ENCODE measurements at regions not wholly inside any gene's neighbourhood (a gene's known extent, or its start where the extent isn't known, plus 50 kb on each side); places are given as distances from the start of the nearest gene placed in this dataset.

DNA sequence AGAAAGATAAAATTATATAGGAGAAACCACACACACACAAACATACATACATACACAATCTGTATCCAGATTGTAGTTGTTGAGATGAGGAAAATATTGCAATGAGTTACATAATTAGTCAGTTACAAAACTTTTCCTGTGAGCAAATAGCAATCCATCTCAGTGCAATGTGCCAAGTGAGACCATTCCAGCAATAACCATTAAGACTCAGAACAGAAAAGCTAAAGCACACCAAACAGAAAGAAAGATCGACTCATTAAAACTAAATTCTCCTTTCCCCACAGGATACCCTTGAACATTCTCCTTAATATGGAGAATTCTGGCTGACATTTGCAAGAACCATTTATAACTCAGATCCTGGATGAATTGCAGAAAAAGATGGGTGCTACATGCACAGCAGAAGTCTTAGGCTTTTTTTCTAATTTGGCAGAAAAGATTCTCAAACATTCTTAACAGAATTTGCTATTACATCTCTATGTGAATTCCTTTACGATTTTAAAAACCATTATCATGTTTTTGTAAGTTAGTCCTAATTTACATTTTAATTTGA, 1341.2 kb upstream of the SPRY2 start:
- Histone ChIP-seq H3K36me3 (ENCODE audit: low read depth, low read length) (no peaks in the 10 kb centered on the region), H3K79me2 (ENCODE audit: low read length) (no peaks in the 10 kb centered on the region), H3K27me3 (ENCODE audit: low read length) (no peaks in the 10 kb centered on the region), H3K9me3 (ENCODE audit: low read length) (no peaks in the 10 kb centered on the region), H3F3A (ENCODE audit: low read length, unreplicated experiment) (no peaks in the 10 kb centered on the region), H3K9ac (ENCODE audit: low read length) (no peak overlapping the region), H3K4me1 (ENCODE audit: insufficient read depth, low read length) (no peaks in the 10 kb centered on the region), H2AFZ (ENCODE audit: low read length) (no peak overlapping the region), H4K20me1 (ENCODE audit: low read length) (no peaks in the 10 kb centered on the region), H3K4me2 (ENCODE audit: low read length) (no peak overlapping the region), H3K4me3 (ENCODE audit: low read length) (no peak overlapping the region), H3K27ac (ENCODE audit: low read length) (no peak overlapping the region), H3K9me2 (replicated peaks; ENCODE audit: low read length) (no peaks in the 10 kb centered on the region)
- ATAC-seq (no peak), DNase-seq (no peak)
- CTCF ChIA-PET: interaction anchor here (0.6 kb wide), 1 partner anchor 474 kb away, joined by 6 read pairs; no protein-coding TSS in a partner anchor
- TF ChIP-seq, protein P1, sequence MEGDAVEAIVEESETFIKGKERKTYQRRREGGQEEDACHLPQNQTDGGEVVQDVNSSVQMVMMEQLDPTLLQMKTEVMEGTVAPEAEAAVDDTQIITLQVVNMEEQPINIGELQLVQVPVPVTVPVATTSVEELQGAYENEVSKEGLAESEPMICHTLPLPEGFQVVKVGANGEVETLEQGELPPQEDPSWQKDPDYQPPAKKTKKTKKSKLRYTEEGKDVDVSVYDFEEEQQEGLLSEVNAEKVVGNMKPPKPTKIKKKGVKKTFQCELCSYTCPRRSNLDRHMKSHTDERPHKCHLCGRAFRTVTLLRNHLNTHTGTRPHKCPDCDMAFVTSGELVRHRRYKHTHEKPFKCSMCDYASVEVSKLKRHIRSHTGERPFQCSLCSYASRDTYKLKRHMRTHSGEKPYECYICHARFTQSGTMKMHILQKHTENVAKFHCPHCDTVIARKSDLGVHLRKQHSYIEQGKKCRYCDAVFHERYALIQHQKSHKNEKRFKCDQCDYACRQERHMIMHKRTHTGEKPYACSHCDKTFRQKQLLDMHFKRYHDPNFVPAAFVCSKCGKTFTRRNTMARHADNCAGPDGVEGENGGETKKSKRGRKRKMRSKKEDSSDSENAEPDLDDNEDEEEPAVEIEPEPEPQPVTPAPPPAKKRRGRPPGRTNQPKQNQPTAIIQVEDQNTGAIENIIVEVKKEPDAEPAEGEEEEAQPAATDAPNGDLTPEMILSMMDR (conservative IDR thresholded peaks at IDR 0.05; ENCODE audit: low read depth, low read length): no peak
- TF ChIP-seq EZH2phosphoT487 (IDR thresholded peaks at IDR 0.05; ENCODE audit: borderline replicate concordance, low read length) (no peak), EZH2 (IDR thresholded peaks at IDR 0.05; ENCODE audit: low read length, unreplicated experiment) (no peak)
- intact Hi-C loops (cut with micrococcal nuclease): no loop called here
- BruUV-seq (replicated peaks): no TSS peak
- POLR2A ChIA-PET (ENCODE audit: unreplicated experiment): no interaction called here

DNA sequence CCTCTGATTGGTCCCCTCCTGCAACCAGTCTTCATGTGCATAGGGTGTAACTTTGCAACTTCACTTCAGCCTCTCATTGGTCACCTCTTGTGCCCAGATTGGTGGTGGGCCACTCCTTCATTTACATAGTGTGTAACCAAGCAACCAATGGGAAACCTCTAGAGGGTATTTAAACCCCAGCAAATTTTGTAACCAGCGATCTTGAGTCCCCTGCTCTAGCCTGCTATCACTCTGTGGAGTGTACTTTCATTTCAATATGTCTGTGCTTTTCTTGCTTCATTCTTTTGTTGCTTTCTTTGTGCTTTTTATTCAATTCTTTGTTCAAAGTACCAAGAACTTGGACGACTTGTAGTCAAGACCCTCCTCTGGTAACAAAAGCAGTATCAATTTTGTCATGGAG, 1336.9 kb upstream of the SPRY2 start:
- Histone ChIP-seq H3K27ac (ENCODE audit: low read length) (no peak overlapping the region), H4K20me1 (ENCODE audit: low read length) (no peaks in the 10 kb centered on the region), H2AFZ (ENCODE audit: low read length) (no peak overlapping the region), H3K4me3 (ENCODE audit: low read length) (no peak overlapping the region), H3K4me2 (ENCODE audit: low read length) (no peak overlapping the region), H3K36me3 (ENCODE audit: low read depth, low read length) (no peaks in the 10 kb centered on the region), H3K9ac (ENCODE audit: low read length) (no peak overlapping the region), H3F3A (ENCODE audit: low read length, unreplicated experiment) (no peaks in the 10 kb centered on the region), H3K9me3 (ENCODE audit: low read length) (no peaks in the 10 kb centered on the region), H3K79me2 (ENCODE audit: low read length) (no peaks in the 10 kb centered on the region), H3K9me2 (replicated peaks; ENCODE audit: low read length) (no peaks in the 10 kb centered on the region), H3K27me3 (ENCODE audit: low read length) (no peaks in the 10 kb centered on the region), H3K4me1 (ENCODE audit: insufficient read depth, low read length) (no peaks in the 10 kb centered on the region)
- TF ChIP-seq EZH2 (IDR thresholded peaks at IDR 0.05; ENCODE audit: low read length, unreplicated experiment) (no peak), EZH2phosphoT487 (IDR thresholded peaks at IDR 0.05; ENCODE audit: borderline replicate concordance, low read length) (no peak)
- TF ChIP-seq, protein P1 (conservative IDR thresholded peaks at IDR 0.05; ENCODE audit: low read depth, low read length): no peak
- intact Hi-C loops (cut with micrococcal nuclease): no loop called here
- DNase-seq: no peak
- ChIA-PET POLR2A (ENCODE audit: unreplicated experiment) (no interaction called here), CTCF (no interaction called here)
- no TSS peak for BruUV-seq (replicated peaks)
- ATAC-seq: no peak

DNA sequence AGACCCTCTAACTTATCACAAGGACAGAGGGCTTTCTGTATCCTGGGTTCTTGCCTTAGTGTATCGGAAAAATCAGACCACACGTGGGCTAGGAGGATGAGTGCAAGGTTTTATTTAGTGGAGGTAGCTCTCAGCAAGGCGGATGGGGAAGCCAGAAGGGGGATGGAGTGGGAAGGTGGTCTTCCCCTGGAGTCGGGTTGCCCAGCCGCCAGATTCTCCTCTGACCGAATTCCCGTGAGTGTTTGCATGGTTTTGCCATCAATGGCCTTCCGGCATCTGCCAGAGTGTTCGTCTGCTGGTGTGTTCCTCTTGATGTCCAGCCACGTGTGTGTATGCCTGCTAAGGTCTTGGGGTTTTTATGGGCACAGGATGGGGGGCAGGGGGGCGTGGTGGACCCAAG, 1335.1 kb upstream of the SPRY2 start:
- CTCF ChIA-PET: no interaction called here
- H4K20me1 ChIP-seq (ENCODE audit: low read length): no peaks in the 10 kb centered on the region
- H3K4me1 ChIP-seq (ENCODE audit: insufficient read depth, low read length): no peaks in the 10 kb centered on the region
- no peaks in the 10 kb centered on the region for H3F3A ChIP-seq (ENCODE audit: low read length, unreplicated experiment)
- ATAC-seq: no peak
- POLR2A ChIA-PET (ENCODE audit: unreplicated experiment): no interaction called here
- no peak overlapping the region for H3K4me2 ChIP-seq (ENCODE audit: low read length)
- H3K36me3 ChIP-seq (ENCODE audit: low read depth, low read length): no peaks in the 10 kb centered on the region
- no peaks in the 10 kb centered on the region for H3K9me3 ChIP-seq (ENCODE audit: low read length)
- intact Hi-C loops (cut with micrococcal nuclease): no loop called here
- DNase-seq: no peak
- BruUV-seq (replicated peaks): no TSS peak
- H3K9ac ChIP-seq (ENCODE audit: low read length): no peak overlapping the region
- H3K27ac ChIP-seq (ENCODE audit: low read length): no peak overlapping the region
- no peaks in the 10 kb centered on the region for H3K79me2 ChIP-seq (ENCODE audit: low read length)
- TF ChIP-seq EZH2phosphoT487 (IDR thresholded peaks at IDR 0.05; ENCODE audit: borderline replicate concordance, low read length) (no peak), EZH2 (IDR thresholded peaks at IDR 0.05; ENCODE audit: low read length, unreplicated experiment) (no peak)
- TF ChIP-seq, protein P1 (conservative IDR thresholded peaks at IDR 0.05; ENCODE audit: low read depth, low read length): no peak
- no peak overlapping the region for H3K4me3 ChIP-seq (ENCODE audit: low read length)
- no peaks in the 10 kb centered on the region for H3K27me3 ChIP-seq (ENCODE audit: low read length)
- no peak overlapping the region for H2AFZ ChIP-seq (ENCODE audit: low read length)
- no peaks in the 10 kb centered on the region for H3K9me2 ChIP-seq (replicated peaks; ENCODE audit: low read length)
